Subcutaneous abdominal adipose tissue (tissue), 5 donors: ENCODE measurements at regions not wholly inside any gene's neighbourhood (a gene's known extent, or its start where the extent isn't known, plus 50 kb on each side); places are given as distances from the start of the nearest gene placed in this dataset.

Experiments used
- H3K27ac ChIP-seq: one replicate; pipeline ENCODE4 v1.7.0; 2013; ENCODE audit warnings: low read depth, mild to moderate bottlenecking, inconsistent platforms, low read length, moderate library complexity
- H3K27me3 ChIP-seq, 5 donors: one replicate each; pipeline ENCODE4 v1.7.0; 2013; ENCODE audit warnings: low read length in 5 of 5, inconsistent platforms in 1 of 5; ENCODE audit not compliant: control insufficient read depth in 5 of 5, insufficient read depth in 4 of 5
- H3K36me3 ChIP-seq, 5 donors: one replicate each; pipeline ENCODE4 v1.7.0; 2013; ENCODE audit warnings: low read length in 5 of 5; ENCODE audit not compliant: control insufficient read depth in 5 of 5, insufficient read depth in 5 of 5
- H3K4me1 ChIP-seq, 5 donors: one replicate each; pipeline ENCODE4 v1.7.0; 2013; ENCODE audit warnings: low read length in 5 of 5, mild to moderate bottlenecking in 3 of 5, moderate library complexity in 1 of 5; ENCODE audit not compliant: control insufficient read depth in 5 of 5, insufficient read depth in 5 of 5
- H3K4me3 ChIP-seq, 5 donors: one replicate each; pipeline ENCODE4 v1.7.0; 2013; ENCODE audit warnings: low read length in 5 of 5, low read depth in 1 of 5
- H3K9ac ChIP-seq, 5 donors: one replicate each; pipeline ENCODE4 v1.7.0; 2013; ENCODE audit warnings: low read length in 5 of 5, mild to moderate bottlenecking in 4 of 5, moderate library complexity in 3 of 5
- H3K9me3 ChIP-seq, 5 donors: one replicate each; pipeline ENCODE4 v1.7.0; 2013; ENCODE audit warnings: low read length in 5 of 5; ENCODE audit not compliant: control insufficient read depth in 5 of 5
- donor health status: healthy.
- donor health status: healthy.
- donor health status: healthy.
- donor health status: healthy.
- donor health status: healthy.

DNA sequence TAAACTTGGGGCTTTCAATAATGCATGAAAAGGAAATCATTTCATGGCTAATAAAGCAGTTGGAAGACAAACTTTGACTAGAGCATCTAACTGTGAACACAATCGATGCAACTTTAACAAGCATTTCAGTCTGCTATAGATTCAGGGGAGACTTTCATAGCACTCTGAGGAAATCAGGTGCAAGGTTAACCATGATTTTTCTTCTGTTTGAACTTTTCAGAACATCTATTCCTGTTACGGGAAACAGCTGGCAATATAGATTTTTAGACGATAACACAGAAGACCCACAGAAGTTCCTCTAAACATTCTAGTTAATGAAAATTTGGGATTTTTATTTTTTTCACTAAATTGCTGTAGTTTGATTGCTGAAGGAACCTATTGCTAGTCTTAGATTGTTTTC, 177.3 kb downstream of the TRIM33 start:
- Histone ChIP-seq H3K4me1 (no peaks in the 10 kb centered on the region), H3K27ac (no peak overlapping the region), H3K4me3 (no peak overlapping the region), H3K27me3 (peaks cover 0 to 6% (median 3%) of the 10 kb centered on the region in 5 donors), H3K9me3 (no peaks in the 10 kb centered on the region), H3K36me3 (no peaks in the 10 kb centered on the region), H3K9ac (no peak overlapping the region)

DNA sequence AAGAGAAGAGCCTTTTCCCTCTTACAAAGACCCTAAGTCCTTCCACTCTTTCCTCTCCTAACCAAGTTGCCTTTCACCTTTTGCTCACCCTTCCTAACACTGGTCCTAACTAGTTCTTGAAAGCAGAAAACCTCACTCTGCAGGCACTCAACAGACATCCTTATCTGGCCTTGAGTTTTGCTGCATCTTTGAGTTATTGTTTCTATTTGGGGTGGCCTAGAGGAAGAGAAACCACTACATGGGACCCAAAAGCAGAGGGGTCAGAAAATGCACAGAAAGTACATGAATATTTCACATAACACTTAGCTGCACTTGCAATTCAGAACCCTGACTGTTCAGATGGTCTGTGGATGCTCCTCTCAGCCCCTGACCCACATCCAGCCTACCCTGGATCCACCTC, 178.3 kb upstream of the SYT6 start:
- H3K9me3 ChIP-seq = no peaks in the 10 kb centered on the region
- H3K4me3 ChIP-seq = no peak overlapping the region
- peaks cover 0 to 10% (median 3%) of the 10 kb centered on the region in 5 donors for H3K27me3 ChIP-seq
- no peaks in the 10 kb centered on the region for H3K36me3 ChIP-seq
- no peak overlapping the region for H3K27ac ChIP-seq
- H3K4me1 ChIP-seq = no peaks in the 10 kb centered on the region
- no peak overlapping the region for H3K9ac ChIP-seq

DNA sequence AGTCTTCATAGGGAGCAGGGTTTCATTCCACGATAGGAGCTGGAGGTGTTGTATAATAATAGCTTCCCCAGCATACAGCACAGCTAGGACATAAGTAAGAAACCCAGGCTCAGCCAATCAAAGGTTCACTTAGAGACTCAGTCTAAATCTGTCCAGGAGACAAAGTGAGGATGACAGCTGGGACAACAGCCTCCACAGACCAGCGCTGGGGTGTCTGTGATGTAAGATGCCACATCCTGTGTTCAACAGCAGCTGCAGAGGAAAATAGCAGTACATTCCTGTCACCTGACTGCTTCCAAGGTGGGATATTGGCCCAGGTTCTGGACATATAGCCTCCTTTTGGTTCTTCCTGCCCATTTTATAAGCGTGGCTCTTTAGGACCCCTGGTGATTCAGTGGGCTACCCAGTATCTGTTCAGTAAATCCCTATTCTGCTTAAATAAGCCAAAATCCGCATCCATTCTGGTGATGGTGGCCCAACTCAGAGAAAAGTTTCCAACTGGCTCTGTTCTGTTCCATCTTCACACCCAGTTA, 176.8 kb upstream of the SYT6 start:
- Histone ChIP-seq H3K9ac (no peak overlapping the region), H3K27ac (no peak overlapping the region), H3K27me3 (peaks cover 0 to 10% (median 3%) of the 10 kb centered on the region in 5 donors), H3K4me3 (no peak overlapping the region), H3K4me1 (no peaks in the 10 kb centered on the region), H3K36me3 (no peaks in the 10 kb centered on the region), H3K9me3 (no peaks in the 10 kb centered on the region)

DNA sequence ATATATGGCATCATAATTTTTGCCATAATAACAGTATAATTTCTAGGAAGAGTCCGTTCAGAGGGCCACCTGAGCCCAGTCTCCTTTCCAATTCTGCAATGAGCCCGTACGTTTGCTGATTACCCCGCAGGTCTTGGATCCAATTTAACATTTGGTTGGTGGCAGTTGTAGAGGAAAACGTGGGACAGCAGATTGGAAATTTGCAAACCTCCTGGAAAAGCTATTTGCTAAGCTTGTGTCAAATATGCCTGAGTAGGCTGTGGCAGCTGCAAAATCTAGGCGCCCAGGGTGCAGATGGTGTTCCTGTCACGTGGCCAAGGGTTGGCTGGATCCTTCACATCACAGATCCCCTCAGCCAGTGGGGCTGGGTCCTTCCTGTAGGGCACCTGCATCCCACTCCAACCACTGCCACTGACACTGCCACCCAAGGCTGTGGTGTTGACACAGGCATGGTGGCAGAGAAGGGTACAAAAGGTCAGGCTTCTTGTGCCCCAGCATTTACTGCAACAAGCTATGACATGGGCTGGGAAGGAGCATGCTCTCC, 174.8 kb upstream of the SYT6 start:
- Histone ChIP-seq H3K9ac (no peak overlapping the region), H3K4me3 (no peak overlapping the region), H3K4me1 (no peaks in the 10 kb centered on the region), H3K27me3 (peaks cover 0 to 10% (median 3%) of the 10 kb centered on the region in 5 donors), H3K9me3 (no peaks in the 10 kb centered on the region), H3K36me3 (no peaks in the 10 kb centered on the region), H3K27ac (no peak overlapping the region)

DNA sequence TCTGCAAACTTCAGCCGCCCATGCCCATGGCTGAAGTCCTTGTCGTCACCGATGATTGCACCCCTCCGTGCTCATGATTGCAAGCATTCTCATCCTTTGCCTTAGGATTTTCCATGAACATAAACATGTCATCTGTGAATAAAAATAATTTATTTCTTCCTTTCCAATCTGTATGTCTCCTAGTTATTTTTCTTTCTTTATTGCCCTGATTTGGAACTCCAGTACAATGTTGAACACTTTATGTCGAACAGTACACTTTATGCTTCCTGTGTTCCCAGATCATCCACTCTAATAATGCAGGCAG, 170.9 kb upstream of the SYT6 start:
- Histone ChIP-seq H3K9me3 (no peaks in the 10 kb centered on the region), H3K9ac (no peak overlapping the region), H3K36me3 (no peaks in the 10 kb centered on the region), H3K27me3 (peaks cover 0 to 4% (median 3%) of the 10 kb centered on the region in 5 donors), H3K4me3 (no peak overlapping the region), H3K4me1 (no peaks in the 10 kb centered on the region), H3K27ac (no peak overlapping the region)

DNA sequence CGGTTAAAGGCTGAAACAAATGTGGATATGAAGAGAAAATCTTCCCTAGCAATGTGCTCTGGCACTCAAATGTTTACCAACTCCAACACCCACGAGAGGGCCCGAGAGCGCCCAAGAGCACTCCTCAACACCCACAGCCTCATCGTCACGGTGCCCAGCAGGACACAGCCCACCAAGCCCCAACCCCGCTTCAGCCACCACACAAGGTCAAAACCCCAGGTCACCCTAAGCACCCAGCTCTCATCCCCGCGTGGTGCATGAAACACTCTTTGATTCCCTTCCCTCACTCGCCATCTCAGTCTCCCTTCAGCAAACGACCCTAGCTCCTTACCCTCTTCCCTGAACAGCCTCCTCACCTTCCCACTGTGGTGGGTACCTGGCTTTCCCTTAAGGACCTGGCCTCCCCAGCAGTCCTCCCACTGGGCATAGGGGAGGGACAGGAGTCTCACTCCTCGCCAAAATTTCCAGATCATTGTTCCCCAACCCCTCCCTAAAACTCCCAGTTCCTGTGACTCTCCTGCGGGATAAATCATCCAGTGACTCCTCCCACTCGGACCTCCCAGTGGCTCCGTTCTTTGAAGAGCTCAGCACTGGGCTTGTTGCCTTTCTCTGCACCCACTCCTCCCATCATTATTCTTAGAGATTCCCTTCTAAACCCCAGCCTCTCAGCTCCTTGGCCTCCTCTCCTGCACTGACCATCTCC, 170.4 kb upstream of the SYT6 start:
- Histone ChIP-seq H3K9ac (no peak overlapping the region), H3K27ac (no peak overlapping the region), H3K27me3 (peaks cover 0 to 4% (median 0%) of the 10 kb centered on the region in 5 donors), H3K4me3 (no peak overlapping the region), H3K36me3 (no peaks in the 10 kb centered on the region), H3K9me3 (no peaks in the 10 kb centered on the region), H3K4me1 (no peaks in the 10 kb centered on the region)

DNA sequence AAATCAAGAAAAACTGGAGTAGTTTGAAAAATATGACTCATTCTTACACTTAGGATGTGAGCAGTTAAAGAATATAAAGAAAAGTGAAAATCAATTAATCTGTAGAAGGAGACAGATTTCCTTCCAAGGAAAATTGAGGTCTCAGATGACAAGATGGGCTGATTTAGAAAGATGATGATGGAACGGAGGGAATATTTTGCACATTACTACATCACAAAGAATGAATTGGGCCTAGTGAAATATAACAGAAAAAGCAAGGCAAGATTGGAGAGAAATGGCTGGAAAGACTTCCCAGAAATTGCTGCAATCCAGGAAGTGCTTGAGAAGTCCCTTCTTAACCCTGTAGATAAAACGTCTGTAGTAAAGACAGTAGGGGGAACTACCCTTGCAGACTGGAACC, 169.1 kb upstream of the SYT6 start:
- no peak overlapping the region for H3K9ac ChIP-seq
- no peak overlapping the region for H3K27ac ChIP-seq

DNA sequence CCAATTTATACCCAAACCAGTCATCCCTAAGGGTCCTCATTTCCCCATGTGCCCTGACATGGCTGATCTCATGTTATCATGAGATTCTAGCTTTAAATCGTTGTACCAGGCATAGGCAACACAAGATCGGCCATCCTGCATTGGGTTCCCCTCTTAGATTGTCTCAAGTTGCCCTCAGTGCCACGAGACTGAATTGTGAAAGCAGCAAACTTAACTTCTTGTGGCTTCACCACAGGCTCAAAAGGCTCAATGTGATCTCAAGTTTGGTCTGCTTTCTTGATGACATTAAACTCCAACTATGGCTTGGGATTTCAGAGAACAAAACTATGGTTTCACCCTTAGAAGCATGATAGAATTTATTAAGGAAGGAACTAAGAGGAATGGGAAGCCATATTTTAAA, 168.5 kb upstream of the SYT6 start:
- H3K9me3 ChIP-seq = no peaks in the 10 kb centered on the region
- no peak overlapping the region for H3K4me3 ChIP-seq
- H3K27ac ChIP-seq = no peak overlapping the region
- H3K9ac ChIP-seq = no peak overlapping the region
- no peaks in the 10 kb centered on the region for H3K4me1 ChIP-seq
- H3K27me3 ChIP-seq = no peaks in the 10 kb centered on the region
- H3K36me3 ChIP-seq = no peaks in the 10 kb centered on the region

More for the DNA sequence above, 169.1 kb upstream of the SYT6 start:
- no peaks in the 10 kb centered on the region for H3K27me3 ChIP-seq
- no peaks in the 10 kb centered on the region for H3K9me3 ChIP-seq
- H3K4me1 ChIP-seq = no peaks in the 10 kb centered on the region
- H3K36me3 ChIP-seq = no peaks in the 10 kb centered on the region
- H3K4me3 ChIP-seq = no peak overlapping the region

DNA sequence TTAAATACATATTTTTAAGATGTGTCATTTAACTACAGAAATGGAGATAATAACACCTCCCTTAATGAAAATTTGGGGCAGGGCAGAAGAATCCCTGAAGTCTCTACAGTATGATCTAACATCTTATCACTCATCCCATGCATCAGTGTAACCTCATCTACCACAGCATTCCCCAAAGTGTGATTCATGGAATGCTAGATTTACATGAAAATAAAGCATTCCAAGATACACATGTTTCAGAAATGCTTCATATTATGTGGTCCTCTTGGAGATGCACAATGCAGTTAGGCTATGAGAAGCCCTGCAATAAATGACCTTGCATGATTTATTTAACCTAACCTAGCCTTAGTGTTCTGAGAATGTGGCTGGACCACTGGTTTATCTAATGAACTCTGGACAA, 166.9 kb upstream of the SYT6 start:
- Histone ChIP-seq H3K4me1 (peaks cover 0 to 5% (median 0%) of the 10 kb centered on the region in 5 donors), H3K9me3 (no peaks in the 10 kb centered on the region), H3K27ac (no peak overlapping the region), H3K9ac (no peak overlapping the region), H3K27me3 (no peaks in the 10 kb centered on the region), H3K4me3 (no peak overlapping the region), H3K36me3 (no peaks in the 10 kb centered on the region)

DNA sequence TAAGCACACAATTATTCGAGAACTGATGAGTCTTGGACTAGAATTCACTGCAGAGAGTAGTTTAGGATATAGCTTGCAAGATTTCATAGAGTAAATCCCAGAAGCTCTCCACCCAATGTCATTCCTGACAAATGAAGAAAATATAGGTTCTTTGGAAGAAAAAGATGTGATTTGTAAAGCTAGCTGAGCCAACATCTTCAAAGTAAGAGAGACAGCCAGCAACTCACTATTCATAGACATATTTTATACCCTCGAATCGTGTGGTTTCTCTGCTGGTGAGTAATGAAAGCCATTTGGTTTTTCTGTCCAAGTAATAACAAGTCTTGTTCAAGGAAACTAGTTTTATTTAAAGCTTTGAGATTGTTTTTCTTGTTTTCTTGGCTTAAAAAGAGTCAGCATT, 165.7 kb upstream of the SYT6 start:
- Histone ChIP-seq H3K36me3 (no peaks in the 10 kb centered on the region), H3K4me1 (peaks cover 0 to 6% (median 0%) of the 10 kb centered on the region in 5 donors), H3K9me3 (no peaks in the 10 kb centered on the region), H3K27ac (no peak overlapping the region), H3K27me3 (no peaks in the 10 kb centered on the region), H3K9ac (no peak overlapping the region), H3K4me3 (no peak overlapping the region)
